Activated CD8-positive, alpha-beta T cell treated with anti-CD3 and anti-CD28 coated beads for 36 hours (primary cell): ENCODE measurements at regions not wholly inside any gene's neighbourhood (a gene's known extent, or its start where the extent isn't known, plus 50 kb on each side); places are given as distances from the start of the nearest gene placed in this dataset.
"Not testable (repeated sequence)": the region's sequence is repeated elsewhere in the genome, so short reads cannot be mapped to it uniquely, and the experiment has no call there.

Experiments
- ATAC-seq: fragments of 200-7000 bp; cut with Tn5 transposase; one replicate; pipeline ENCODE4 v1.10.0; 2021; ENCODE audit warnings: mild to moderate bottlenecking, moderate library complexity
- CTCF ChIA-PET: fragments of 350-600 bp; sonication (Branson Sonifier 250); formaldehyde crosslinking; loops from one replicate; lab custom pipeline; 2021; ENCODE audit warnings: antibody characterized with exemption; lab: Charles Lee
- POLR2A ChIA-PET: fragments of 350-600 bp; sonication (Branson Sonifier 250); formaldehyde crosslinking; loops from one replicate; lab custom pipeline; 2021; ENCODE audit warnings: antibody characterized with exemption; lab: Charles Lee
- DNase-seq: peaks from one replicate; pipeline ENCODE4 v3.0.0-alpha.2; 2020
- H3K27ac Mint-ChIP-seq: one replicate; pipeline ENCODE4 v1.8.0; 2021; ENCODE audit warnings: mild to moderate bottlenecking, mixed read lengths
- H3K27me3 Mint-ChIP-seq: one replicate; pipeline ENCODE4 v1.8.0; 2021; ENCODE audit warnings: mixed read lengths
- H3K36me3 Mint-ChIP-seq: one replicate; pipeline ENCODE4 v1.8.0; 2021; ENCODE audit warnings: low read depth, mixed read lengths
- H3K4me1 Mint-ChIP-seq: one replicate; pipeline ENCODE4 v1.8.0; 2021; ENCODE audit warnings: low read depth, mixed read lengths
- H3K4me3 Mint-ChIP-seq: one replicate; pipeline ENCODE4 v1.8.0; 2021; ENCODE audit warnings: mild to moderate bottlenecking, moderate library complexity, mixed read lengths
- H3K9me3 Mint-ChIP-seq: one replicate; pipeline ENCODE4 v1.8.0; 2021; ENCODE audit warnings: mixed read lengths
- intact Hi-C: fragments of 100-400 bp; cut with micrococcal nuclease; formaldehyde crosslinking; loops from one replicate; pipeline ENCODE4 v1.10.0; 2022

DNA sequence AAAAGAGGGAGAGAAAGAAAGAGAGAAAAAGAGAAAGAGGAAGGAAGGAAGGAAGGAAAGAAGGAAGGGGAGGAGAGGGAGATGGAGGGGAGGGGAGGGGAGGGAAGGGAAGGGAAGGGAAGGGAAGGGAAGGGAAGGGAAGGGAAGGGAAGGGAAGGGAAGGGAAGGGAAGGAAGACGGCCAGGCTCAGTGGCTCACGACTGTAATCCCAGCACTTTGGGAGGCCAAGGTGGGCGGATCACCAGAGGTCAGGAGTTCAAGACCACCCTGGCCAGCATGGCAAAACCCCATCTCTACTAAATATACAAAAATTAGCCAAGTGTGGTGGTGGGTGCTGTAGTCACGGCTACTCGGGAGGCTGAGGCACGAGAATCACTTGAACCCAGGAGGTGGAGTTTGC is 64.8 kb downstream of the RPS15A start:
- ATAC-seq, H3K27me3 Mint-ChIP-seq, H3K27ac Mint-ChIP-seq, POLR2A ChIA-PET, CTCF ChIA-PET, H3K9me3 Mint-ChIP-seq, DNase-seq, intact Hi-C loops, H3K4me1 Mint-ChIP-seq, H3K4me3 Mint-ChIP-seq, H3K36me3 Mint-ChIP-seq: not testable (repeated sequence)

- ATAC-seq, CTCF ChIA-PET, H3K4me3 Mint-ChIP-seq, intact Hi-C loops, H3K36me3 Mint-ChIP-seq, H3K9me3 Mint-ChIP-seq, H3K4me1 Mint-ChIP-seq, DNase-seq, H3K27me3 Mint-ChIP-seq, H3K27ac Mint-ChIP-seq, POLR2A ChIA-PET: not testable (repeated sequence)
These were observed 70.2 kb downstream of the RPS15A start for GRCh38 chr16:18719978-18720377.

DNA sequence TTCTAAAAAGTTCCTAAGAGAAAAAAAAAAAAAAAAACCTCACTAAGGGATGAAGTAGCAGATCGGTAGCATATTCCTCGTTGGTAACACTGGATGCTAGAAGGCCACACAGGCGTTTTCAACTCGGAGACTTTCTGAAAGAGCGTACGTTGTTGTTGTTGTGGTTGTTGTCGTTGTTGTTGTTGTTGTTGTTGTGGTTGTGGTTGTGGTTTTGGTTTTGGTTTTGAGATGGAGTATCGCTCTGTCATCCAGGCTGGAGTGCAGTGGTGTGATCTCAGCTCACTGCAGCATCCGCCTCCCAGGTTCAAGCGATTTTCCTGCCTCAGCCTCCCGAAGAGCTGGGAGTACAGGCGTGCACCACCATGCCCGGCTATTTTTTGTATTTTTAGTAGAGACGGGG is 77.6 kb downstream of the RPS15A start:
- intact Hi-C loops, H3K4me3 Mint-ChIP-seq, H3K27ac Mint-ChIP-seq, H3K4me1 Mint-ChIP-seq, CTCF ChIA-PET, POLR2A ChIA-PET, H3K9me3 Mint-ChIP-seq, ATAC-seq, H3K27me3 Mint-ChIP-seq, H3K36me3 Mint-ChIP-seq, DNase-seq: not testable (repeated sequence)

DNA sequence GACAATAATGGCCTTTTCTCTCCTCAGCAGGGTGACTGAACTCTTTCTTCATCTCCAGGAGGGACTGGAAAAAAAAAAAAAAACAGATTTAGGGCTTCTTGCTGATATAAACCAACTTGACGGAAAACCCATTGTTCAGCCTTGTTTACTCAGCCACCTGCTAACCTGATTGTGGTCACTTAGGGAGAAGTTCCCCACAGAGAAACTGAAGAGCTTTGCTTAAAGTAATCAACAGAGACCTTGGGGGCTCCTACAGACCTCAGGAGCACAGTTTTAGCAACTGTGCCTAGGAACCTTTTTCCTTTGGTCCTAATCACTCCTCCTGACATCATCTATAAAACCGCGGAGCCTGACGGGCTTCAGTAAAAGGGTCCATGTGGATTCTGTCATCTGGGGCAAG is 79.5 kb downstream of the RPS15A start:
- H3K4me1 Mint-ChIP-seq, H3K4me3 Mint-ChIP-seq, H3K9me3 Mint-ChIP-seq, DNase-seq, ATAC-seq, CTCF ChIA-PET, H3K27ac Mint-ChIP-seq, H3K36me3 Mint-ChIP-seq, H3K27me3 Mint-ChIP-seq, intact Hi-C loops, POLR2A ChIA-PET: not testable (repeated sequence)

- H3K27me3 Mint-ChIP-seq, DNase-seq, H3K27ac Mint-ChIP-seq, intact Hi-C loops, H3K36me3 Mint-ChIP-seq, H3K4me3 Mint-ChIP-seq, POLR2A ChIA-PET, CTCF ChIA-PET, ATAC-seq, H3K4me1 Mint-ChIP-seq, H3K9me3 Mint-ChIP-seq: not testable (repeated sequence)
These were observed 88.9 kb downstream of the RPS15A start for GRCh38 chr16:18701239-18701638.

DNA sequence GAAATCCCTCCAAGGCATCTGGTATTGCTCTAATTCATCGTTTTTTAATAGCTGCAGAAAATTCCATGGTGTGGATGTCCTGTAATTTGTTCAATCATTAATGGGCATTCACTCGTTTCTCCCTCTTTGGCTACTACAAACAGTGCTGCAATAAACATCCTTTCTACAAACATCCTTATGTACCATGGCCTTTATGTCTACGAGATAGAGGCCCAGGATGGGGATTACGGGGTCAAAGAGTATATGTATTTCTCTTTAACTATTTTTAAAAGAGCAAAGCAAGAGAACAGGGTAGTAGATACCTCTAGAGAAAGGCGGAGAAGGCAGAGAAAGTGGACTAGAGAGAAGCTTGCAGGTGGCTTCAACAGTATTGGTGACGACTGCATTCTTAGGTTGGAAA is 94.1 kb downstream of the RPS15A start:
- H3K27ac Mint-ChIP-seq, CTCF ChIA-PET, DNase-seq, ATAC-seq, H3K36me3 Mint-ChIP-seq, H3K4me1 Mint-ChIP-seq, H3K4me3 Mint-ChIP-seq, H3K27me3 Mint-ChIP-seq, intact Hi-C loops, H3K9me3 Mint-ChIP-seq, POLR2A ChIA-PET: not testable (repeated sequence)

DNA sequence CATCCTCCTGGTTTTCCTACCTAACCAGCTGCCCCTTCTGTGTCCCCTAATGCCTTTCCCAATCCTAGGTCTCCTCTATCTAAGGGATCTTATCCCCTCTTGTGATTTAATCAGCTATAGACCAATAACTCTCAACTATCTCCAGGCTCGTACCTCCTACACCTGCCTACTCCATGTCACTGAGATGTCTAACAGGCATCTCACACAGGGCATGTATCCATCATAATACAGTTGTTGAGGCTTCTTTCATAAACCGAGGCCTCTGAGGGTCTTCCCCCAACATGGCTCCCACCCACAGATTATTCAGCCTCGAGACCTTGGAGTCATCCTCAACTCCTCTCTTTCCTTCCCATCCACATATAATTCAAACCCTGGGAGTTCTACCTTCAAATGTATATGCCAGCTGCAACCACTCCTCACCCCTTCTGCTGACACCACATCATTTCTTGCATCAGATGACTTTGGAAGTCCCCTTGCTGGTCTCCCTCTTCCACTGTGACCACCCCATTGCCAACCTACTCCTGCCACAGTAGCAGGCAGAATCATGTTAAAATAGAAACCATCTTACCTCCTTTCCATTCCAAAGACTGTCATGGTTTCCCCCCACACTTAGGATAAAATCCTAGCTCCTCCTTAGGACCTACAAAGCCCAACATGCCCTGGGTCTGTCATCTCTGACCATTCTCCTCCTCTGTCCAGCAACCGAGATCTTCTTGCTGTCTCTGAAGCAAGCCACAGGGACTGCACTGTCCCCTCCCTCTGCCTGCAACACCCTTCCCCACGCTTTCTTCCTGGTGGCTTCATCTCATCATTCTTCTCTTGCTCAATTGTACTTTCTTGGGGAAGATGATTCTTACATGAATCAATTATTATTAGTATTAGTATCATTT is 103.8 kb downstream of the RPS15A start:
- peak; percentile 4 for DNase-seq
- H3K4me1 Mint-ChIP-seq, H3K27me3 Mint-ChIP-seq, CTCF ChIA-PET, H3K4me3 Mint-ChIP-seq, H3K36me3 Mint-ChIP-seq, POLR2A ChIA-PET, H3K9me3 Mint-ChIP-seq, intact Hi-C loops: not testable (repeated sequence)
- ATAC-seq = peak; percentile 64
- H3K27ac Mint-ChIP-seq = peak overlapping the region; percentile 69

- ATAC-seq, CTCF ChIA-PET, H3K9me3 Mint-ChIP-seq, H3K4me1 Mint-ChIP-seq, H3K27ac Mint-ChIP-seq, H3K36me3 Mint-ChIP-seq, intact Hi-C loops, H3K27me3 Mint-ChIP-seq, POLR2A ChIA-PET, H3K4me3 Mint-ChIP-seq, DNase-seq: not testable (repeated sequence)
These were observed 83.9 kb upstream of the NOMO2 start for GRCh38 chr16:18645784-18646183.

- H3K27me3 Mint-ChIP-seq, CTCF ChIA-PET, intact Hi-C loops, DNase-seq, H3K9me3 Mint-ChIP-seq, H3K4me3 Mint-ChIP-seq, H3K36me3 Mint-ChIP-seq, ATAC-seq, POLR2A ChIA-PET, H3K27ac Mint-ChIP-seq, H3K4me1 Mint-ChIP-seq: not testable (repeated sequence)
These were observed 75.0 kb upstream of the NOMO2 start for GRCh38 chr16:18636928-18637327.

- POLR2A ChIA-PET, H3K4me1 Mint-ChIP-seq, H3K27me3 Mint-ChIP-seq, H3K36me3 Mint-ChIP-seq, ATAC-seq, H3K9me3 Mint-ChIP-seq, H3K4me3 Mint-ChIP-seq, intact Hi-C loops, DNase-seq, H3K27ac Mint-ChIP-seq, CTCF ChIA-PET: not testable (repeated sequence)
These were observed 74.3 kb upstream of the NOMO2 start for GRCh38 chr16:18636148-18636547.

- H3K27me3 Mint-ChIP-seq, H3K36me3 Mint-ChIP-seq, H3K9me3 Mint-ChIP-seq, DNase-seq, ATAC-seq, POLR2A ChIA-PET, H3K4me1 Mint-ChIP-seq, H3K27ac Mint-ChIP-seq, H3K4me3 Mint-ChIP-seq, CTCF ChIA-PET, intact Hi-C loops: not testable (repeated sequence)
These were observed 73.1 kb upstream of the NOMO2 start for GRCh38 chr16:18634981-18635380.

DNA sequence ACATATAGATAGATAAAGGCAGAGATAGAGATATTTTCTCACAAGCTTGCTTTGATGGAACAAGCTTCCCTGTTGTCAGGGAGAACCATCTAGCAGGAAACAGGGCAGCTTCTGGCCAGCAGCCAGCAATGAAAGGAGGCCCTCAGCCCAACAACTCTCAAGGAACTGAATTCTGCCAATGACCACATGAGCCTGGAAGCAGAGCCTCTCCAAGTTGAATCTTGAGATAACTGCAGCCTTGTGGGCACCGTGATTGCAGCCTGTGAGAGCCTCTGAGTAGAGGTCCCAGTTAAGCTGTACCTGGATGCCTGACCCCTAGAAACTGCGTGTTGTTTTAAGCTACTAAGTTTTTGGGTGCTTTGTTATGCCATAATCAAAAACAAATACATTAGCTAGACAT is 69.8 kb upstream of the NOMO2 start:
- H3K27ac Mint-ChIP-seq, DNase-seq, POLR2A ChIA-PET, H3K36me3 Mint-ChIP-seq, H3K4me3 Mint-ChIP-seq, H3K27me3 Mint-ChIP-seq, H3K9me3 Mint-ChIP-seq, ATAC-seq, intact Hi-C loops, CTCF ChIA-PET, H3K4me1 Mint-ChIP-seq: not testable (repeated sequence)
